Activated CD4-positive, alpha-beta T cell treated with anti-CD3 and anti-CD28 coated beads for 48 hours (primary cell): ENCODE measurements at regions not wholly inside any gene's neighbourhood (a gene's known extent, or its start where the extent isn't known, plus 50 kb on each side); places are given as distances from the start of the nearest gene placed in this dataset.
"Not testable (repeated sequence)": the region's sequence is repeated elsewhere in the genome, so short reads cannot be mapped to it uniquely, and the experiment has no call there.

Experiments used
- DNase-seq: peaks from one replicate; pipeline ENCODE4 v3.0.0-alpha.2; 2020

GRCh38 chr15:29548006-29548405 lies 274.3 kb downstream of the TJP1 start:
- no peak for DNase-seq

DNA sequence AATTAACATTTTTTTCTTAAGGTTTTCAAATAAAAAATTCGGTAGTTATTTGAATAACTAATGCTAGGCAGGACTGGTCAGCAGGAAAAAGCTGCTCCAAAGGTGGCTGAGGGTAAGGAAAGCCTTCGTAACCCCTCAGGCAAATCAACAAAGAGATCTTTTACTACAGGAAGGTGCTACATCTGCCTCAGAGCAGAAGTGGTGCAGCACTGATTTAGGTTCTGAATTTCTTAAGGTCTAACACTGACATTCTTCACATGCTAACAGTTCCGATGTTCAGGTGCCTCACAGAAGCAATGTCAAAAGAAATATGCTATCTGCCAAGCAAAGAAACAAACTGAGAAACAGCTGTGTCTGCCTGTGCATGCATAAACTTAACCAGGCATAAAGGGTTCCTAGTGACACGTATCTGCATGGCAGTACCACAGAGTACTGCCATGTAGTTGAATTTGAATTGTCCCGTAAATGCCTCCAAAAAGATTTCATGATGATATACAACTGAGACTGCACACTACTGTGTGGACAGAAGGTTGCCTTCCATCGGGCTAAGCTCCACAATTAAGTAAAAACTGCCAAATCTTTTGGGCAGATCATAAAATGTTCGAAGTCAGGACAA lies 275.0 kb upstream of the NSMCE3 start:
- no peak for DNase-seq

GRCh38 chr15:29542994-29543393 lies 273.4 kb upstream of the NSMCE3 start:
- DNase-seq: no peak

DNA sequence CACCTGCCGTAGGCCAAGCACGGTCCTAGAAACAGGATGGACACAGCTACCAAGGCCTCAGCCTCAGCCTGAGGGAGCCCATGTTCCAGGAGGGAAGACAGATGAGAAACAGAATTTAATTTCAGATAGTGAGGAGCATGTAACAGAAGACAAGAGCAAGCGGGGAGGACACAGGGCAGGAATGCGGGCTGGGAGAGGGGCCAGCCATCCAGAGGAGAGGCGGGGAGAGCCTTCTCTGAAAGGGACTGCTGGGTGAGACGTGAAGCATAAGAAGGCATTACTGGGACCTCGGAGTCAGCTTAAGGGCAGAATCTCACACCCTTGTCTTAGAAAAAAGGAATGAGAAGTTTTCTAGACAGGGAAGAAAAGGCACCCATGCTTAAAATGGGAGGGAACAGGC lies 271.7 kb upstream of the NSMCE3 start:
- DNase-seq: no peak

DNA sequence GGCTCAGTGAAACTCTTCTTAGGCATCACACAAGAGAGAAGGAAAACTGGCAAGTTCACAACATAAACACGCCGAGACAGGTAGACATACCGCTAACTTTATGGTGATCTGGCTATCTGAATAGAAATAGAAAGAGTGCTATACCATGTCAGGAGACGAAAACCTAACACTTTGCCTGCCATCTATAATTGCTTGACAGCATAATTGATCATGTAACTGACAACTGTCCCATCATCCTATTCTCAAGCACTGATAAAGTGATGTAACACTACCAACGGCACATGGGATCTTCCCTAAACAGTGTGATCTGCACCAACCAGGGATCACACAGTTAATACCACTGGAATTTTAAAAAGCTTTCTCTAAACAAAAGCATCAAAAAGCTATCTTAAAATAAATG lies 270.9 kb upstream of the NSMCE3 start:
- no peak for DNase-seq

- no peak for DNase-seq
These were observed 270.1 kb upstream of the NSMCE3 start for GRCh38 chr15:29539736-29540135.

DNA sequence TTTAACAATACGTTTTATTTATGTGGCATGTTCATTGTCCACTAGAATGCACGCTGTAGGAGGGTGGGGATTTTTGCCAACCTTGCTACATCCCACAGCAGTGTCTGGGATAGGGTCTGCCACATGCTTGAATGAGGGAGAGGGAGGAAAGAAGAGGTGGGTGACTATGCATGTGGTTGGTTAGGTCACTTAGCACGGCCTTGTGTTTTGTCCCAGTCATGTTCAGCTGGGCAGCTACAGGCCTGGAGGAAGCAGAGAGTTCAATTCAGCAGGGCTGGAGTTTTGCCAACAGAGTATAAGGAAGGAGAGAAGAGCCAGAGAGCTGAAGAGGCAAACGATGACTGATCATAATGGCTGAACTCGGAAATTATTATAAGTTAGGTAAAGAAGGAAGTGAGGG lies 268.4 kb upstream of the NSMCE3 start:
- DNase-seq: no peak

GRCh38 chr15:29535952-29536351 lies 266.3 kb upstream of the NSMCE3 start:
- DNase-seq: no peak

DNA sequence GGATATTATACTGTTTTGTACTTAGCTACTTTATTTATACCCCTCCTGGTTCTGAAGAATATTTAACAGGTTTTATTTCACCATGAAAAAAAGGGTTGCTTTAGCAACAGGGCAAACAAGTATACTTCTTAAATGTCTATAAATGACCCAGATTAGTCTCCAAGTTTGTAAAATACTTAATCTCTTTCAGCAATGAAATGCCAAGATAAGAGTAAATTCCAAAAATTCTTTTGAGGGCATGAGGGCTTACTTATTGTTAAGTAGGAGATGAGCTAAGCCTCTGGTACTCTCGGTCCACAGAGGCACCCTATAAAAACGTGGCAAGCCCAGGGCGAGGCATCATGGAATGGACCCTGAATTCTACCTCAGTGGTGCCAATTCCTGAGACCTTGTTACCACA lies 264.8 kb upstream of the NSMCE3 start:
- DNase-seq: no peak

DNA sequence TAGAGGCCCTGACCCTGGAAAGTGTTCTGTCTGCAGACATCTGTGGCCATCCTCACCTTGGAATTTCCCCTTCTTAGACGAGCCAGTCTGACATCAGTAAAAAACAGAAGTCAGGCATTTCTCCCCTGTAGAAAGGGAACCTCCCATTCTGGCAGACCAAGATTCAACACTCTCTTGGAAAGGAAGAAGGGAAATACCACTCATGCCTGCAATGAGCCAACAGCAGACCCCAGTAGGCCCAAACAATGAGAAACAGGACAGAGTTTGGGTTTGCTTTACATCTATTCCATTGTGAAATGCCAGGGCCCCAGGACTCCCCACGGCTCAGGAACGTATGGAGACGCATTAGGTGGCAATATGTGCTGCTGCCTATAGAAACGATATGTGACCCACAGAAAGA lies 264.0 kb upstream of the NSMCE3 start:
- DNase-seq: no peak

DNA sequence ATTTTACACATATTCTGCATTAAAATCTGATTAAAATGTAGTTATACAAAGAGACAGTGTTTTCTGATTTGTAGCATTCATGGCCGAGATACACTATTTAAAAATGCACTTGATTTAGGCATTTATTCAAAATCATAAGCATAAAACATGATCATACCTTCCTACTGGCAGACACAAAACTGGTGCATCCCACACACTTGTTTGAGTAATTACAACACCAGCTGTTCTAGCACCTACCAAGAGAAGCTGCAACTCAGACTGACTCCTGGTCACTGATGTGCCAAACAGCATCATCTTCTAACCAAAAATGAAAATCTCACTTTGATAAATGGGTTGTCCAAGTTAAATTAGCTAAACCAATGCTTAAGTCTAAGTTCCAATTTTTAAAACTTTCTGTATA lies 262.7 kb upstream of the NSMCE3 start:
- no peak for DNase-seq

DNA sequence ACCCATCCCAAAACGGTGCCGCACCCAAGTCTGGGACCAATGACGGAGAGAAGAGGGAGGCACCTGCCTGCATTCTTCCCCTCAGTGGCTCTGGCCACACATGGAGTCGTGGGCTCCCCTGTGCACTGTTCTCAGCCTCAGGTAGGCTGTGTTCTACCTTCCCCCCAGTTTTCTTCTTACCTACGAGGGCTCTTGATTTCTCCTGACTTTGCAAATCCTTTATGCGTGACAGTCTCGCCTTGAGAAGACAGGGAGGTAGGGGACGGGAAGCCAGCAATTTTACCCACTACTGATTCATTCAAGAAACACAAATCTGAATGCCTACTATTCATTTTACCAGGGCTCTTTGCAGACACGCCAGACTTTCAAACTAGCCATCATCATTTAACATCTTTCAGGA lies 261.3 kb upstream of the NSMCE3 start:
- DNase-seq: no peak

GRCh38 chr15:29529043-29529442 lies 259.4 kb upstream of the NSMCE3 start:
- no peak for DNase-seq

- DNase-seq: no peak
These were observed 258.7 kb upstream of the NSMCE3 start for GRCh38 chr15:29528276-29528675.

- no peak for DNase-seq
These were observed 257.2 kb upstream of the NSMCE3 start for GRCh38 chr15:29526802-29527201.

DNA sequence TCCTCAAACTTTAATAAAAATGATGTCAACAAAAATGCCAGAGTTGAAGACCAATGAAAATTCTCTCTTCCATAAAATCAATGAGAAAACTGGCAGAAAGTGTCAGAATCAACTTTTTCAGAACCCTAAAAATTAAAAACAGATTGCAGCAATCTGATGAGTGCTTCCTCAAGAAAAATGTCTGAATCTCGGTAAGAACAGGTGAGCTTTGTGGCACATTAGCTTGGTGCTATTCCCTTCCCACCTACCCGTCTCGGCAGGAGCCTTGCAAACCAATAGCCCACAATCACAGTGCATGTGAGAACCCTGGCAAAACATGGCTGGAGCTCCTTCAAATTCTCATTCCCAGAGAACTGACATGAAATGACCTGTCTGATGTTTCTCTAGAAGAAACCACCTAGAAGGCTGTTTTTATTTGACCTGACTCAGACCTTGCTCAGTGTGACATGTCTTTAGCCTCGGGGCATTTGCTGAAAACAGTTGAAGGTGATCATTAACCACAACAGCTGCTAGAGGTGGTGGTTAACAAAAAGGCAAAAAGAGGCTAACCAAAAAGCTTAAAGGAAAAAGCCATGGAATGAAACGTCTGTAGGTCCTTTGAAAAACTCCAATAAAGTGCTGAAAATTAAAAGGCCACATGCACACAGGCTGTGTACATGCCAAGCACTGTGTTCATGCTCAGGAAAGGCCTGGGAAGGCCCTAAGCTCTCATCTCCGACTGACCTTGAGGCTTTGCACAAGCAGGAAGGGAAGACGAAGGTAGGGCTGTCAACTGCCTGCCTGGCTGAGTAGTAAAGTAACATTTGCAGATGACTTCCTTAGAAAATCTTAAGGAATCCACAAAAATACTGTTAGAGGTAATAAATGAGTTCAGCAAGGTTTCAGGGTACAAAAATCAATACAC lies 253.0 kb upstream of the NSMCE3 start:
- DNase-seq: no peak

GRCh38 chr15:29518442-29518841 lies 248.8 kb upstream of the NSMCE3 start:
- no peak for DNase-seq

DNA sequence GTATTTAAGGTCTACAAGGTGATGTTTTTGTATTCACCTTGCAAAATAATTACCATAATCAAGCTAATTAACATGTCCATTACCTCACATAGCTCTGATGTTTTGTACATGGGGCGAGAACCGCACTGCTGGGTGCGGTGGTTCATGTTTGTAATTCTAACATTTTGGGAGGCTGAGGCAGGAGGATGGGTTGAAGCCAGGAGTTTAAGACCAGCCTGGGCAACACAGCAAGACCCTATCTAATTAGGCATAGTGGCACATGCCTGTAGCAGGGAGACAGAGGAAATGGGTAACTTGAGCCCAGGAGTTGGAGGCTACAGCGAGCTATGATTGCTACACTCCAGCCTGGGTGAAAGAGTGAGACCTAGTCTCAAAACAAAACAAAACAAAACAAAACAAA lies 248.2 kb upstream of the NSMCE3 start:
- no peak for DNase-seq

DNA sequence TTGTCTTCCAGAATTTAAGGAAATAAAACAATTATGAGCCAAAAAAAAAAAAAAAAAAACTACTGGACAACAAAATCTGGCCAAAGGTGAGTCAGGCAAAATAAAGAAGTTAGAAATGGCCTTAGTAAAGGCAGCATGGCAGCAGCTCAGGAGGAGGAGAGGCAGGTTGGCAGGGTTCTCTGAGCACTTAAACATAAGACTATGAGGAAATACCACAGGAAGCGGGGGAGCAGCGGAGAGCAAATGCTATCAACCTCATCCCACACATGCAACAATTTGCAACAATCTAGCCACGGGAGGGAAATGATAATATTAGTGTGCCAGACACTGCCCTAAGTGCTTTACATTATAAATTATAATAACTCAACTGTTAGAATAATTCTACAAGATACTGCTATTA lies 247.3 kb upstream of the NSMCE3 start:
- no peak for DNase-seq

GRCh38 chr15:29514926-29515325 lies 245.3 kb upstream of the NSMCE3 start:
- no peak for DNase-seq

DNA sequence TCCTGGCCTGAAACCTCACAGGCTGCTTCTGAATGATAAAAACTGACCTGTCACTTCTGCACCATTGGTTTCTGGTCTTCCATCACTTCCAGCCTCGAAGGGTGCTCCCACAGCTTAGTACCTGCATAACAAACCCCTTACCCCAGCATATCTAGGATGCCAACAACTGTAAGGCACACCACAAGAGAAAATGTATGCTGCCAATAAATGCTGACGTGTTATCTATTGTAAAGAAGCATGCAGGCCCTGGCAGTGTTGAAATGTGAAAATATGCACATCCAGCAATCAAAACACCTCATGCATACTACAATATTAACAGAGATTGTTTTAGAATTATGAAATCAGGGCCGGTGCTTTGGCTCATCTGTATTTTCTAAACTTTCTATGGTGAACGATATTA lies 242.0 kb upstream of the NSMCE3 start:
- no peak for DNase-seq

DNA sequence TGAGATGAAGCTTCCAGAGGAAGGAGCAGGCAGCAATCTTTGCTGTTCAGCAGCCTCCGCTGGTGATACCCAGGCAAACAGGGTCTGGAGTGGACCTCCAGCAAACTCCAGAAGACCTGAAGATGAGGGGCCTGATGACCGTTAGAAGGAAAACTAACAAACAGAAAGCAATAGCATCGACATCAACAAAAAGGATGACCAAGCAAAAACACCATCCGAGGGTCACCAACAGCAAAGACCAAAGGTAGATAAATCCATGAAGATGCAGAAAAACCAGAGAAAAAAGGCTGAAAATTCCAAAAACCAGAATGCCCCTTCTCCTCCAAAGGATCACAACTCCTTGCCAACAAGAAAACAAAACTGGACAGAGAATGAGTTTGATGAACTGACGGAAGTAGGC lies 235.9 kb upstream of the NSMCE3 start:
- not testable (repeated sequence) for DNase-seq

DNA sequence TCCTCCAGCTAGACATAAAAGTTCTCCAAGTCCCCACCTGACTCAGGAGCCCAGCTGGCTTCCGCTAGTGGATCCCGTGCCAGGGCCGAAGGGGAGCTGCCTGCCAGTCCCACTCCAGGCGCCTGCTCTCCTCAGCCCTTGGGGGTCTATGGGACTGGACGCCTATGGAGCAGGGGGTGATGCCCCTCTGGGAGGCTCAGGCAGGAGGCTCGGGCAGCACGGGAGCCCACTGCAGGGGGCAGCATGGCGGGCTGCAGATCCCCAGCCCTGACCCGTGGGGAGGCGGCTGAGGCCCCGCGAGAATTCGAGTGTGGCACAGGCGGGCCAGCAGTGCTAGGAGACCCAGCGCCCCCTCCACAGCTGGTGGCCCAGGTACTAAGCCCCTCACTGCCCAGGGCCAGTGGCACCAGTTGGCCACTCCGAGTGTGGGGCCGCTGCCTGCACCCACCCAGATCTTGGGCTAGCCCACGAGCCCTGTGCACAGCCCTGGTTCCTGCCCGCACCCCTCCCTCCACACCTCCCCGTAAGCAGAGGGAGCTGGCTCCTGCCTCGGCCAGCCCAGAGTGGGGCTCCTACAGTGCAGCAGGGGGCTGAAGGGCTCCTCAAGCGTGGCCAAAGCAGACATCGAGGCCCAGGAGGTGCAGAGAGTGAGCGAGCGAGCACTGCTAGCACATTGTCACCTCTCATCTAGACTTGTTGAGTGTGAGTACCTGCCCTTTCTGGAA lies 221.3 kb upstream of the NSMCE3 start:
- no peak for DNase-seq

- no peak for DNase-seq
These were observed 211.3 kb upstream of the NSMCE3 start for GRCh38 chr15:29480949-29481348.
